ENCODE measurements at regions not wholly inside any gene's neighbourhood (a gene's known extent, or its start where the extent isn't known, plus 50 kb on each side); places are given as distances from the start of the nearest gene placed in this dataset.

- intact Hi-C loops (cut with micrococcal nuclease) (no loop called here), in situ Hi-C loops (cut with MboI) (no loop called here)
- WGBS (ENCODE audit: insufficient coverage, low coverage, missing lambda C conversion rate): 0% methylated on average over 3 of the region's 3 CpGs
- DNase-seq (ENCODE audit: extremely low read depth in 1 of 4, low spot score in 3 of 4): no peak
- POLR2A ChIA-PET: no interaction called here
- BruUV-seq (replicated peaks): no TSS peak
- H3K4me2 ChIP-seq (ENCODE audit: insufficient read depth, low read length): no peak overlapping the region
- no peaks in the 10 kb centered on the region for H3K4me1 ChIP-seq (replicated peaks in 1 of 2; ENCODE audit: control insufficient read depth in 2 of 2, insufficient read depth in 2 of 2, low read length in 2 of 2)
- H3K4me3 ChIP-seq: no peak overlapping the region
- ATAC-seq: no peak
- TF ChIP-seq E4F1 (CRISPR knock-in tag; IDR thresholded peaks at IDR 0.05; ENCODE audit: borderline replicate concordance): no peak
- no peak for TF ChIP-seq SP2 (IDR thresholded peaks at IDR 0.05; ENCODE audit: extremely low read depth, low read depth, low read length, poor library complexity, severe bottlenecking)
- TF ChIP-seq ZNF282 (CRISPR knock-in tag; IDR thresholded peaks at IDR 0.05): no peak
- TF ChIP-seq ZBTB40 (IDR thresholded peaks at IDR 0.05): no peak
- no peak for TF ChIP-seq ZBTB40 (CRISPR knock-in tag; IDR thresholded peaks at IDR 0.05)
- H3K27ac ChIP-seq (ENCODE audit: extremely low read depth, low read depth, low read length): no peak overlapping the region
- H3K36me3 ChIP-seq (ENCODE audit: control insufficient read depth, insufficient read depth, low read length): no peaks in the 10 kb centered on the region
- CTCF ChIA-PET (ENCODE audit: low intra/inter-chr PET ratio): no interaction called here
- no peaks in the 10 kb centered on the region for H4K20me1 ChIP-seq (replicated peaks; ENCODE audit: control insufficient read depth, insufficient read depth, low read length)
- no peak for FAIRE-seq
- H3K9me3 ChIP-seq (replicated peaks; ENCODE audit: control insufficient read depth, insufficient read depth, low read depth, low read length): no peaks in the 10 kb centered on the region
- no peak overlapping the region for H3K9ac ChIP-seq (ENCODE audit: insufficient read depth in 1 of 2, low read depth in 2 of 2, low read length in 2 of 2)
- no peaks in the 10 kb centered on the region for H3K27me3 ChIP-seq (ENCODE audit: control insufficient read depth in 2 of 2, insufficient read depth in 2 of 2, low read length in 2 of 2)
- no peaks in the 10 kb centered on the region for H3K79me2 ChIP-seq (ENCODE audit: control insufficient read depth, insufficient read depth, low read length)
- H3K9me1 ChIP-seq (ENCODE audit: control insufficient read depth, insufficient read depth, low read length): no peaks in the 10 kb centered on the region
- H2AFZ ChIP-seq (ENCODE audit: low read depth, low read length): no peak overlapping the region
Measured at GRCh38 chr2:150371044-150371818, 116.2 kb downstream of the RND3 start.

Data from K562 (cell line).